AG10803 (cell line): ENCODE measurements at regions not wholly inside any gene's neighbourhood (a gene's known extent, or its start where the extent isn't known, plus 50 kb on each side); places are given as distances from the start of the nearest gene placed in this dataset.

Experiments
- DNase-seq: peaks from one replicate; pipeline ENCODE4 v3.0.0; 2010; ENCODE audit warnings: low read depth
- H3K4me3 ChIP-seq: 2 replicates; pipeline ENCODE4 v1.5.1; 2011; ENCODE audit warnings: mild to moderate bottlenecking, low read length, control low read depth
- CTCF ChIP-seq: conservative IDR thresholded peaks from 2 replicates; pipeline ENCODE4 v1.5.1; 2011; ENCODE audit warnings: mild to moderate bottlenecking, low read length, control low read depth, inconsistent platforms

DNA sequence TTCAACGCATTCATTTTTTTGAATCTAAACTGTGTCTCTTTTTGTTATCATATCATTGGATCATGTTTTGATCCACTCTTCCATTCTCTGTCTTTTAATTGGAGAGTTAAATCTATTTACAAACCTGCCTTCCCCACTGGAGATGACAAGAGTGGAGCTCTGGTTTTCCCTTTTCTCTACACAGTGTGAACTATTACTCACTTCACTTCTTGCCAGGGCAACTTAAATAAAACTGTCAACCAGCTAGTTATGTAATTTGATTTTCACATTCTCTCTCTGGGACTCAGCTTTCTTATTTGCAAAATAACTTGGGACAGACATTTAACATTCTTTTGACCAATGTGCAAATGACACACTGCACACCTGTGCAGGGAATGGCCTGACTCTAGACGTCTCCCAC lies 230.8 kb upstream of the CST7 start:
- no peak for TF ChIP-seq CTCF
- no peak overlapping the region for H3K4me3 ChIP-seq
- no peak for DNase-seq

- no peak for DNase-seq
- no peak overlapping the region for H3K4me3 ChIP-seq
- no peak for TF ChIP-seq CTCF
Measured at GRCh38 chr20:24718696-24719095, 230.4 kb upstream of the CST7 start.

DNA sequence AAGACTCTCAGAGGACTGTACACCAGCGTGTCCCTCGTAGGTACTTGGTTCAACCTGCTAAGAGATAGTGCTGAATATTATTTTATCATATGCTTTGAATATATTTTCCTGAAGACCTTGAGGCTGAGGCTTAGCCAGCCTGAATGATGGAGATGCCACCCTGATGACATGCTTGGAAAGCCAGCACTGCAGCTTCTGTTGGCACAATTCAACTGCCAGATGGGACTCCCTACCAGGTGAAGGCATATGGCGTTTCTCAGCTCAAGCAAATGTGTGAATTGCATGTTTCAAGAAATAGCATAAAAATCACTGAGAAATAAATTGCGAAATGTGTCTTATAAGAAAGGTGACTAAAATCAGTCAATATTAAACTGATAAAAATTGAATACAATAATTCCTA lies 228.1 kb upstream of the CST7 start:
- H3K4me3 ChIP-seq = no peak overlapping the region
- DNase-seq = no peak
- TF ChIP-seq CTCF = no peak

GRCh38 chr20:24721891-24722568 lies 227.0 kb upstream of the CST7 start:
- no peak for DNase-seq
- H3K4me3 ChIP-seq = no peak overlapping the region
- no peak for TF ChIP-seq CTCF

- no peak overlapping the region for H3K4me3 ChIP-seq
- no peak for DNase-seq
- no peak for TF ChIP-seq CTCF
Measured at GRCh38 chr20:24722586-24722985, 226.5 kb upstream of the CST7 start.

GRCh38 chr20:24723186-24723585 lies 225.9 kb upstream of the CST7 start:
- DNase-seq = no peak
- H3K4me3 ChIP-seq = no peak overlapping the region

More at GRCh38 chr20:24723186-24723585, 225.9 kb upstream of the CST7 start:
- TF ChIP-seq CTCF = no peak
